Superior temporal gyrus (tissue), 1 donor: ENCODE measurements at regions not wholly inside any gene's neighbourhood (a gene's known extent, or its start where the extent isn't known, plus 50 kb on each side); places are given as distances from the start of the nearest gene placed in this dataset.
A peak's percentile ranks its signal among the peaks of the same experiment; 100 is the strongest.

Source experiments
- DNase-seq: peaks from one replicate; pipeline ENCODE4 v3.0.0-alpha.2; 2016; ENCODE audit errors: extremely low spot score

- DNase-seq = no peak
These were observed 84.2 kb upstream of the S1PR1 start for GRCh38 chr1:101152633-101153032.

DNA sequence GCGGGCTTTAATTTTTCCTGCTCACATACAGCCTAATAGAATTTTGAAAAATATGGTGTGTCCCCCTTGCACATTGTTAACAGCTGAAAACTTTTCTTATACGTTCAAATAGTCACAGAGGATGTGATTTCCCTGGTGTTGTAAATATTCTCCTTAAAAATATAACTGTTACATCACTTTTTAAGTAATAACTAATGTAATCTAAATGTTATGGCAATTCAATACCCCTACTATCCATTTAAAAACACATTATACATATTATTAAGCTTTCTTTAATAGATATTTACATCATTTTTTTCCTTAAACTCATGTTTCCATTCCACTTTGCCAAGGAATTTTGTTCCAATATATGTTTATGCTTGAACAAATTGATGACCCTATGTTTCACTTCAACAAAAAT lies 85.5 kb upstream of the S1PR1 start:
- no peak for DNase-seq

- no peak for DNase-seq
These were observed 86.1 kb upstream of the S1PR1 start for GRCh38 chr1:101150670-101151069.

DNA sequence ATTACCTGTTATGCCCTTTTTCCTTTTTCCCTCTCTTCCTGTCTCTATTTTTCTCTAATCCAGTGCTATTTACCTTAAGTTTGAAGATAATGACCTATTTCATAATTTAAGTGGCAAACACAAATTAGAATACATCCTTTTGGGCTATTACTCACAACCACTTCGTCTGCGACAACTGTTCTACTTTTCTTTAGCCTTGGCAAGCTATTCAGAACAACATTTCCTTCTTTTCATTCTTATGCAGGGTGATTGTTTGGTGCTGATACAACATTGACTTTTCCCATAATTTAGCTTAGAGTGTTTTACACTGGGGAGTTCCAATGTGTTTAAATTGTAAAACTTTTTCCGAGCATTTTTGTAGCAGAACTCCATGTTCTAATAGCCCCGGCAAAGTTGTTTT lies 86.6 kb upstream of the S1PR1 start:
- no peak for DNase-seq

DNA sequence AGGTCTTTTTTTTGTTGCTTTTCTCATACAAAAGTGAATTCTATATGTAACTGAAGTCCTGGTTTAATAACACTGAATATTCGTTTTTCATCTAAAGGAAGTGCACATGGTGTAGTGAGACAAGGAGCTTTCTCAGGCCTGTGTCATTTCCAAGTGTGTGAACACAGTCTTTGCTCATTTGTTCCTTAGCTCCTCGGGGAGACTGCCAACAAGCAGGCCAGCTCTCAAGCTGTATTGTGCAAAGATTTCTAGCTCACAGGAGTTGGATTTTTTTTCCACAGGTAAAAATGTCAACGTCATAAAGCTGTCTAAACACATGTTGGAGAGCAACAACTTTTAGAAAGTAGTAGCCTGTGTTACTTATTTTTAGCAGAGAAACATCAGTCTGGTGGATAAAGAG lies 87.8 kb upstream of the S1PR1 start:
- DNase-seq = peak; percentile 39

DNA sequence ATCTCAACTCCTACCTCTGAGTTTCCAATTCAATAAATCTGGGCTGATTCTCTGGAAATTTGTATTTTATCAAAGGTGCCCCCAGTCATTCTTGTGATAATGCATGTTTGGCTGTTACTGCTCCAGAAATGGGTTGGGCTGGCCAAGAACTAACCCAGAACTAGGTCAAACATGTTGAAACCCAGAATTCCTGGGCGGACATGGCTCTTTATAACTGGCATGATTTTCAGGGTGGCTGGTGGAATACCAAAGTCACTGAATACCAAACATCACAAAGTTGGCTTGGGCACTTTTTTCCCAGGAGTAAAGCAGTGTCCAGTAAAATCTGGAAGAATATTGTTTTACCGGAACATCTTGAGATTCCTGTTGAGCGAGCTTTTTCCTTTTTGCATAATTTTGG lies 89.4 kb upstream of the S1PR1 start:
- no peak for DNase-seq

- no peak for DNase-seq
These were observed 91.4 kb upstream of the S1PR1 start for GRCh38 chr1:101145449-101145820.

DNA sequence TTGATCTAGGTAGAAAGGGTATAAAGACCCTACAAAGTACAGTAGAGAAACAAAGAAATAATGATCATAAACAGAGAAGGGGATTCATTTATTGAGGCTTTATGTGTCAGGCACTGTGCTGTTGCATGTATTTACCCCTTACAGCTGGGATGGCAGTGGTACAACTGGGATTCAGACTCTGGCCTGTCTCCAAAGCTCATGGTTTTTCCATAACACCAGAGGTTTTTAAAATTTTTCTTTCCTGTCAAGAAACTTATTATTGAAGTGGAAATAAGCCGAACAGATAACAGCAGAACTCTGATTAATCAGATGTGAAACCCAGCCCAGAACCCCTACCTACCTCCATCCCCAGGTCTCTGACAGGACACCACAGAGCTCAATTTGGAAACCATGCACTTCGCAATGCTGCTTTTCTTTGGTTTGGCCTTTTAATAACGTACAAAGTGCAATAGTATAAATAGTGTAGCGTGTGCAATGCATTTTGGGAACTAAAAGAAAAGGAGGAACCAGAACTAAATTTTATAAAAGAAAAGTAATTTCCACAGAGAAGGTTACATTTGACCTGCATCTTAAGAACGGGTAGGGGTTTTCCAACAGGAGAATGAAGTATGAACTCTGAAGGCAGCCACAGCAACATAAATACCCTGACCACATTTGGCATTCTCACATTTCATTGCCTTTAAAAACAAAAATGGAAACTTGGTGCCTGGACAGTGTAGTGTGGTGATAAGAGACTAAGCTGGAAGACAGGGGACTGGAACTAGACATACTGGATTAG lies 92.0 kb upstream of the S1PR1 start:
- DNase-seq = no peak

- no peak for DNase-seq
These were observed 94.6 kb upstream of the S1PR1 start for GRCh38 chr1:101142244-101142643.

GRCh38 chr1:101141376-101141775 lies 95.4 kb upstream of the S1PR1 start:
- no peak for DNase-seq

GRCh38 chr1:101139821-101140718 lies 96.7 kb upstream of the S1PR1 start:
- no peak for DNase-seq

GRCh38 chr1:101139130-101139529 lies 97.7 kb upstream of the S1PR1 start:
- DNase-seq = no peak

- no peak for DNase-seq
These were observed 99.4 kb upstream of the S1PR1 start for GRCh38 chr1:101137144-101138126.

DNA sequence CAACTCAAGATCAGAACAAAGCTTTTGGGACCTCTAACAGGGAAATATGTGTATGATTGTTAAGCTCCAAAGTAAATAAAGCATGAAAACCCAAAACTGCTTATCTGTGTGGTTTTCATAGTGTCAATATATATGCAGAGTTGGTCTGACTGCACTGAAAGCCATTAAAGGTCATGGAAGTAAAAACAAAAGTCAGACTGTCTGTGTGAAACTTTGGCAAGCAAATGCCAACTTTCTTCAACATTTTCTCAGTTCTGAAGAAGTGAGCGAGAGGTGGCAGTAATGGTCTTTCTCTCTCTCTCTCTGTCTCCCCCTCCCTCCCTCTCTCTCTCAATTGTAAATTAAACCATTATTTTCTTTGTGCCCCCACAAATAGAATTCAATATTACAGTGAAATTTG lies 100.1 kb upstream of the S1PR1 start:
- no peak for DNase-seq

DNA sequence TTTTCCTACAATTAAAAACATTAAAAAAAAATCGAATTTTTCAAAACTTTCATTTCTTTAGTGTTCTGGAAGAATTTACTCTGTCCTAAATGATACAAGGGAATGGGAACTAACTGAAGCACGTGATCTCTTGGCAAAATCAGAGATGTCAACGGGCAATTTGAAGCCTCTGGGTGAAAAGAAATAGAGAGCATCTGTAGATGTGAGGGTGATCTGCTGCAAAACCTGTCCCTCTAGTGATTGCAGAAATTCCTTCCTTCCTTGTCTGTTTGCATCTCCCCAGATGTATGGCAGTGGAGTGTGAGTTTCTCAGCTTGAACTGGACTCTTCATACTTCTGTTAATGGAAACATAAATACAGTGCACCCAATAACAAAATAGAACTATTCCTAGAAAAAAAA lies 100.5 kb upstream of the S1PR1 start:
- no peak for DNase-seq

- no peak for DNase-seq
These were observed 101.3 kb upstream of the S1PR1 start for GRCh38 chr1:101135526-101135925.

DNA sequence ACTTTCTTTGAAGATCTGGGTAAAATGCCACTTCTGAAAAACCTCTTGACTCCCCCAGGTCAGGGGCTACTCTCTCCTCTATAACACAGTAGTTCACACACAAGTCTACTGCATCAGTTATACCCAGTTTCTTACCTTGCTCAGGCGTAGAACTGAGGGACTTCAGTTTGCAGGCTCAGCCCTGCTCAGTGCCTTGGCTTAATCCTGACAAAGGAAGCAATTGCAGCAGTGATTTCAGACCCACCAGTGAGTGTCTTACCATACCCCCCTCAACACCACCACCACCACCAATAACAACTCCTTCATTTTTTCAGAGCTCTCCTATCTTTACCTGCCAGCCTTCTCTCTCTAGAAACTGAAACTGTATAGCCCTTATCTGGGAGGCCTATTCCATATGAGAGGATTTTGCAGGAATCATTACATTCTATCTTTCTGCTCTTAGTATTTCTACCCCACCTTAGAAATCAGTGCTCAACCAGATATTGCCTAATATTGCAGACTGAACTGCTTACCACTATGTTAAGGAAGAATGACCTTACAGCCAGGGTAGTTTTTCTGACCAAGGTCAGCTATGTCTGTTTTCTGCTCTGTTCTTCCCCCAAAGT lies 105.5 kb upstream of the S1PR1 start:
- DNase-seq = no peak

DNA sequence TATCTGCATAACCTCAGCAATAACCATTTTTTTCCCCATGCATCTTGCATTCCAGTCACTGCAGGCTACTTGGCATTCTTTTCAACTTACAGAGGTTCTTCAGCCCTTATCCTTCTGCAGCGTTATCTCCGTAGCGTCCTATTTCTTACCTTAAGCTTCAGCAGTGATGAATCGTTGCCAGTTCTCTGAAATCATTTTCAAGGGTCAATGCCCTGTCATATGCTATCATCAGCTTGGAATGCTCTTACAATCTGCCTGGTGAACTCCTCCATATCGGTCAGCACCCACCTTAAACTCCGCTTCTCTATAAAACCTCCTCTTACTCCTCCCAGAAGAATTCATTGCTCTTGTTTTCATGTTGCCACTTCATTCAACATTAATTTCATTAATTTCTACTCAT lies 105.1 kb upstream of the DPH5 start:
- no peak for DNase-seq

DNA sequence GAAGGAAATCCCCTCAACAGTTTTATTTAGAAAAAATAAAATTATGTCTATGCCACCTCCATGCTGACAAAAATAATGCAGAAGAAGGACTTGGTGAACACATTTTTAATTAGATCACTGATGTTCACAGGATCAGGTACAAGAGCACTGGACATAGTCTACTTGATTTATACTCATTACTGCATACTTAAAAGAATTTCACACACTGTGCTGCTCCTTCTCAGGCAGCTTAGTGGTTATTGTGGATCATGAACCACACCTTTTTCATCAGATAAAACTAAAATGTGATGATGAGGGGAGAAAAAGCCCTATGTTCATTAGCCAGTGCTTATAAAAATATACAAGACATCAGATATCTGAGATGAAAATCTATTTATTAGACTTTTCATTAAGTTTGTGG lies 103.3 kb upstream of the DPH5 start:
- no peak for DNase-seq

DNA sequence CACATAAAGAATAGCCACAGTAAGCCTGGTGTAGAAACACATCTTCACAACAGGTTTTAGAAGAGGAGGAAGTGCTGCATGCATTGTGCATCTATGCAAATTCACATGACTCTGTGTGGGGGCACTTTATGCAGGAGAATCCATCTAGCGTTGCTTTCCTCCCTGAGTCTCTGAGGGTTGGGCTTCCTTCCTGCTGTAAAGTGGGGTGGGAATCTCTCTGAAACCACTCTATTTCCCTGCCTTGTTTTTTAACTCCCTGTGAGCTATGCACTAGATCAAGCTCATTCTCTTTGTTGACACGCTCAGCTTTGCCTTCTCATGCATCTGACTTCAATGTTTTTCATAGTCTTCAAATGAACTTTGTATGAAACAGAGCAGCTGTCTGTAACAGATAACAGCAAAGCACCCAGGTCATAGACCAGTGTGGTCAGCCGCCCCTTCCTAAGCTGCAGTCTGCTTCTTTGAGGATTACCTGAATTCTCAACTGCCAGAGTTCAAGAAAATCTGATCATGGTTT lies 102.7 kb upstream of the DPH5 start:
- DNase-seq = no peak

- DNase-seq = no peak
These were observed 98.8 kb upstream of the DPH5 start for GRCh38 chr1:101124405-101124804.
